DOHH2 (cell line): ENCODE measurements at regions not wholly inside any gene's neighbourhood (a gene's known extent, or its start where the extent isn't known, plus 50 kb on each side); places are given as distances from the start of the nearest gene placed in this dataset.

Experiments used
- CTCF ChIP-seq: fragments of 200-600 bp; sonication (generic); IDR thresholded peaks from one replicate; pipeline ENCODE4 v1.5.1; 2014; ENCODE audit warnings: antibody characterized with exemption, mild to moderate bottlenecking, low read depth, low read length; ENCODE audit not compliant: poor library complexity, severe bottlenecking
- EZH2phosphoT487 ChIP-seq: fragments of 200-600 bp; sonication (generic); IDR thresholded peaks from 2 replicates; pipeline ENCODE4 v1.6.1; 2017; ENCODE audit warnings: borderline replicate concordance, mild to moderate bottlenecking, antibody characterized with exemption, low read length, moderate library complexity, mixed read lengths

GRCh38 chr12:102629262-102629888 is 149.0 kb upstream of the IGF1 start:
- TF ChIP-seq CTCF (no peak), EZH2phosphoT487 (no peak)
